ENCODE measurements at regions not wholly inside any gene's neighbourhood (a gene's known extent, or its start where the extent isn't known, plus 50 kb on each side); places are given as distances from the start of the nearest gene placed in this dataset.

- Histone ChIP-seq H3K4me1 (ENCODE audit: control insufficient read depth in 1 of 2, low read depth in 2 of 2) (no peaks in the 10 kb centered on the region), H3K27me3 (replicated peaks; ENCODE audit: insufficient read depth) (no peaks in the 10 kb centered on the region), H3K9me3 (no peaks in the 10 kb centered on the region), H3K36me3 (no peaks in the 10 kb centered on the region), H3K27ac (no peak overlapping the region), H3K4me3 (no peak overlapping the region)
- TF ChIP-seq, protein P1, sequence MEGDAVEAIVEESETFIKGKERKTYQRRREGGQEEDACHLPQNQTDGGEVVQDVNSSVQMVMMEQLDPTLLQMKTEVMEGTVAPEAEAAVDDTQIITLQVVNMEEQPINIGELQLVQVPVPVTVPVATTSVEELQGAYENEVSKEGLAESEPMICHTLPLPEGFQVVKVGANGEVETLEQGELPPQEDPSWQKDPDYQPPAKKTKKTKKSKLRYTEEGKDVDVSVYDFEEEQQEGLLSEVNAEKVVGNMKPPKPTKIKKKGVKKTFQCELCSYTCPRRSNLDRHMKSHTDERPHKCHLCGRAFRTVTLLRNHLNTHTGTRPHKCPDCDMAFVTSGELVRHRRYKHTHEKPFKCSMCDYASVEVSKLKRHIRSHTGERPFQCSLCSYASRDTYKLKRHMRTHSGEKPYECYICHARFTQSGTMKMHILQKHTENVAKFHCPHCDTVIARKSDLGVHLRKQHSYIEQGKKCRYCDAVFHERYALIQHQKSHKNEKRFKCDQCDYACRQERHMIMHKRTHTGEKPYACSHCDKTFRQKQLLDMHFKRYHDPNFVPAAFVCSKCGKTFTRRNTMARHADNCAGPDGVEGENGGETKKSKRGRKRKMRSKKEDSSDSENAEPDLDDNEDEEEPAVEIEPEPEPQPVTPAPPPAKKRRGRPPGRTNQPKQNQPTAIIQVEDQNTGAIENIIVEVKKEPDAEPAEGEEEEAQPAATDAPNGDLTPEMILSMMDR (IDR thresholded peaks at IDR 0.05) = no peak
- ATAC-seq (ENCODE audit: insufficient number of reproducible peaks, low FRiP score, low read depth) (no peak), DNase-seq (ENCODE audit: low spot score) (no peak)
These were observed 129.8 kb upstream of the SOX11 start for GRCh38 chr2:5562426-5562825.

DNA sequence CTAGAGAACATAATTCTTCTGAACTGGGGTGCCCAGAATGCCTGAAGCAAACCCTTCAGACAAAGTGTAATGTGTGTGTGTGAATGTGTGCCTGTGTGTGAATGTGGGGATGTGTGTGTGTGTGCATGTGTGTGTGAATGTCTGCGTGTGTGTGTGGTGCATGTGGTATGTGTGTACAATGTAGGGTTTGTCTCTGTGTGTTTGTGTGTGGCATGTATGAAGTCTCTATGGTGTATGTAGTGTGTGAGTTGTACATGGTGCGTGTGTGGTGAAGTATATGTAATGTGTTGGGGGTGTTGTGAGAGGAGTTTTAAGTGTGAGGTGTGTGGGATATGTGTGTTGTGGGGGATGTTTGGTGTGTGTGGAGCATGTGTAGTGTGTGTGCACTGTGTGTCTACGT is 129.3 kb upstream of the SOX11 start:
- H3K9me3 ChIP-seq = no peaks in the 10 kb centered on the region
- H3K27ac ChIP-seq = no peak overlapping the region
- H3K36me3 ChIP-seq = no peaks in the 10 kb centered on the region
- no peaks in the 10 kb centered on the region for H3K27me3 ChIP-seq (replicated peaks; ENCODE audit: insufficient read depth)
- TF ChIP-seq, protein P1 (IDR thresholded peaks at IDR 0.05) = no peak
- no peaks in the 10 kb centered on the region for H3K4me1 ChIP-seq (ENCODE audit: control insufficient read depth in 1 of 2, low read depth in 2 of 2)
- no peak for DNase-seq (ENCODE audit: low spot score)
- no peak for ATAC-seq (ENCODE audit: insufficient number of reproducible peaks, low FRiP score, low read depth)
- H3K4me3 ChIP-seq = no peak overlapping the region

- Histone ChIP-seq H3K9me3 (no peaks in the 10 kb centered on the region), H3K4me3 (no peak overlapping the region), H3K27ac (no peak overlapping the region), H3K27me3 (replicated peaks; ENCODE audit: insufficient read depth) (no peaks in the 10 kb centered on the region), H3K4me1 (ENCODE audit: control insufficient read depth in 1 of 2, low read depth in 2 of 2) (no peaks in the 10 kb centered on the region), H3K36me3 (no peaks in the 10 kb centered on the region)
- TF ChIP-seq, protein P1 (IDR thresholded peaks at IDR 0.05) = no peak
- no peak for ATAC-seq (ENCODE audit: insufficient number of reproducible peaks, low FRiP score, low read depth)
- no peak for DNase-seq (ENCODE audit: low spot score)
These were observed 128.8 kb upstream of the SOX11 start for GRCh38 chr2:5563411-5563810.

GRCh38 chr2:5569256-5569655 is 122.9 kb upstream of the SOX11 start:
- DNase-seq (ENCODE audit: low spot score) (no peak), ATAC-seq (ENCODE audit: insufficient number of reproducible peaks, low FRiP score, low read depth) (no peak)
- TF ChIP-seq, protein P1 (IDR thresholded peaks at IDR 0.05) = no peak
- Histone ChIP-seq H3K36me3 (no peaks in the 10 kb centered on the region), H3K4me3 (no peak overlapping the region), H3K4me1 (ENCODE audit: control insufficient read depth in 1 of 2, low read depth in 2 of 2) (no peaks in the 10 kb centered on the region), H3K27ac (no peak overlapping the region), H3K27me3 (replicated peaks; ENCODE audit: insufficient read depth) (no peaks in the 10 kb centered on the region), H3K9me3 (no peaks in the 10 kb centered on the region)

DNA sequence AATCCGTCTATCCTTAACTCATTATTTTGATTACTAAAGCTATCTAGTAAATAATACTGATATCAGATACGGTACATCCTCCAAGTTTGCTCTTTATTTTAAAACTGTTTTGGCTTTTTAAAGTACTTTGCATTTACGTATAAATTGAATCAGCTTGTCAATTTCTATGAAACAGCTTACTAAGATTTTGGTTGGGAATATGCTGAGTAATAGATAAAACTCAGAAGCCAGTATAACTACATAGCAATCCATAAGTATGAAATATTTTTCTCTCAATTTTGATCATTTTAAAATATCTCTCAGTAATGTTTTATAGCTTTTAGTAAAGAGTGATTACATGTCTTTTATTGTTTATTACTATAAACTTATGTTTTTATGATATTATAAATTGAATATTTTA is 116.2 kb upstream of the SOX11 start:
- no peaks in the 10 kb centered on the region for H3K27me3 ChIP-seq (replicated peaks; ENCODE audit: insufficient read depth)
- no peak overlapping the region for H3K4me3 ChIP-seq
- H3K4me1 ChIP-seq (ENCODE audit: control insufficient read depth in 1 of 2, low read depth in 2 of 2) = no peaks in the 10 kb centered on the region
- ATAC-seq (ENCODE audit: insufficient number of reproducible peaks, low FRiP score, low read depth) (no peak), DNase-seq (ENCODE audit: low spot score) (no peak)
- no peak overlapping the region for H3K27ac ChIP-seq
- no peaks in the 10 kb centered on the region for H3K9me3 ChIP-seq
- TF ChIP-seq, protein P1 (IDR thresholded peaks at IDR 0.05) = no peak
- H3K36me3 ChIP-seq = no peaks in the 10 kb centered on the region

Measured in thoracic aorta (tissue), 2 donors.